GM18873 (cell line): ENCODE measurements at regions not wholly inside any gene's neighbourhood (a gene's known extent, or its start where the extent isn't known, plus 50 kb on each side); places are given as distances from the start of the nearest gene placed in this dataset.

ENCODE experiments used
- ATAC-seq: cut with Tn5 transposase; IDR thresholded peaks from one replicate; pipeline ENCODE4 v1.9.1; 2021; ENCODE audit warnings: mild to moderate bottlenecking, moderate library complexity, moderate number of reproducible peaks; ENCODE audit not compliant: unreplicated experiment, low FRiP score

GRCh38 chr7:124432009-124432578 is 333.5 kb downstream of the GPR37 start:
- no peak for ATAC-seq

- ATAC-seq, result no peak
Observed at GRCh38 chr7:124429923-124430322, 335.7 kb downstream of the GPR37 start.

- no peak for ATAC-seq
Observed at GRCh38 chr7:124428781-124429180, 336.8 kb downstream of the GPR37 start.

- ATAC-seq, result no peak
Observed at GRCh38 chr7:124426621-124427020, 339.0 kb downstream of the GPR37 start.

GRCh38 chr7:124423863-124424262 is 341.7 kb downstream of the GPR37 start:
- ATAC-seq, result no peak

- no peak for ATAC-seq
Observed at GRCh38 chr7:124422081-124422480, 343.5 kb downstream of the GPR37 start.

GRCh38 chr7:124420367-124420766 is 345.2 kb downstream of the GPR37 start:
- no peak for ATAC-seq

- ATAC-seq, result no peak
Observed at GRCh38 chr7:124413029-124413428, 352.6 kb downstream of the GPR37 start.

GRCh38 chr7:124412531-124412930 is 353.1 kb downstream of the GPR37 start:
- no peak for ATAC-seq

- ATAC-seq, result no peak
Observed at GRCh38 chr7:124411796-124412195, 353.8 kb downstream of the GPR37 start.

- ATAC-seq, result no peak
Observed at GRCh38 chr7:124403587-124403986, 362.0 kb downstream of the GPR37 start.

GRCh38 chr7:124403112-124403511 is 362.5 kb downstream of the GPR37 start:
- ATAC-seq, result no peak

GRCh38 chr7:124399941-124400340 is 365.7 kb downstream of the GPR37 start:
- ATAC-seq, result no peak

- ATAC-seq, result no peak
Observed at GRCh38 chr7:124398937-124399552, 366.2 kb upstream of the TMEM229A start.

- ATAC-seq, result no peak
Observed at GRCh38 chr7:124397134-124397533, 364.3 kb upstream of the TMEM229A start.

- no peak for ATAC-seq
Observed at GRCh38 chr7:124390301-124390700, 357.4 kb upstream of the TMEM229A start.

GRCh38 chr7:124388751-124389150 is 355.9 kb upstream of the TMEM229A start:
- ATAC-seq, result no peak

- no peak for ATAC-seq
Observed at GRCh38 chr7:124387056-124387455, 354.2 kb upstream of the TMEM229A start.

GRCh38 chr7:124379296-124379695 is 346.4 kb upstream of the TMEM229A start:
- ATAC-seq, result no peak

GRCh38 chr7:124376111-124376510 is 343.2 kb upstream of the TMEM229A start:
- no peak for ATAC-seq

GRCh38 chr7:124375391-124375790 is 342.5 kb upstream of the TMEM229A start:
- no peak for ATAC-seq

GRCh38 chr7:124369310-124369709 is 336.4 kb upstream of the TMEM229A start:
- no peak for ATAC-seq

GRCh38 chr7:124366118-124366517 is 333.3 kb upstream of the TMEM229A start:
- no peak for ATAC-seq
